ENCODE measurements at regions not wholly inside any gene's neighbourhood (a gene's known extent, or its start where the extent isn't known, plus 50 kb on each side); places are given as distances from the start of the nearest gene placed in this dataset.
A peak's percentile ranks its signal among the peaks of the same experiment; 100 is the strongest.

GRCh38 chr9:108710424-108710823, 145.4 kb downstream of the ACTL7B start:
- Histone ChIP-seq H3K27me3 (ENCODE audit: control insufficient read depth in 1 of 2, insufficient read depth in 2 of 2, low read length in 1 of 2) (no peaks in the 10 kb centered on the region), H3K36me3 (ENCODE audit: control insufficient read depth in 1 of 2, insufficient read depth in 2 of 2, low read length in 1 of 2) (no peaks in the 10 kb centered on the region), H3K4me1 (ENCODE audit: control insufficient read depth in 1 of 2, insufficient read depth in 2 of 2, low read length in 2 of 2) (peaks cover 0 to 2% of the 10 kb centered on the region in 2 donors), H3K4me3 (ENCODE audit: low read length in 2 of 2) (no peak overlapping the region), H3K27ac (ENCODE audit: low read depth in 1 of 2, low read length in 2 of 2) (no peak overlapping the region), H3K9me3 (ENCODE audit: control insufficient read depth, low read length) (no peaks in the 10 kb centered on the region)
- ATAC-seq (ENCODE audit: low FRiP score) (no peak), DNase-seq (no peak)
- intact Hi-C loops (cut with DNase I), result no loop called here
- 79 to 84% methylated on average over 3 of the region's 3 CpGs for WGBS, 2 donors

DNA sequence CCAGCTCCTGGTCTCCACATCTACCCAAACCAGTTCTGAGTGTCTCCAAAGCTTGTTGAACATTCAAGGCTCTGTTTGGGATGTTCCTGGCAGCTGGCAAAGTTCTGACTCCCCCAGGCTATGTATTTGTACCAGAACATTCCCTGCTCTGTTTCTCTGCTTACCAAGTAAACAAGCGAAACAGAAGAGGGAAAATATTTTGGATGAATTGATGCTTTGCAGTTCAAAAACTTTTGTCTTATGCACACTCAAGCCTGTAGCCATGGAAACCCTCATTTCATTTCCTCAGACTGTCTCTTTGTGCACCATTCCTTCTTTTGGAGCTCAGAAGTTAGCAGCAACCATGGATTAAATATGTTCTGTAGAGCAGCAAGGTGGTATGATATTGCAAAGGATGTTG, 145.8 kb downstream of the ACTL7B start:
- Histone ChIP-seq H3K4me1 (ENCODE audit: control insufficient read depth in 1 of 2, insufficient read depth in 2 of 2, low read length in 2 of 2) (peaks cover 0 to 2% of the 10 kb centered on the region in 2 donors), H3K9me3 (ENCODE audit: control insufficient read depth, low read length) (no peaks in the 10 kb centered on the region), H3K36me3 (ENCODE audit: control insufficient read depth in 1 of 2, insufficient read depth in 2 of 2, low read length in 1 of 2) (no peaks in the 10 kb centered on the region), H3K27me3 (ENCODE audit: control insufficient read depth in 1 of 2, insufficient read depth in 2 of 2, low read length in 1 of 2) (no peaks in the 10 kb centered on the region), H3K27ac (ENCODE audit: low read depth in 1 of 2, low read length in 2 of 2) (no peak overlapping the region), H3K4me3 (ENCODE audit: low read length in 2 of 2) (no peak overlapping the region)
- no peak for DNase-seq
- ATAC-seq (ENCODE audit: low FRiP score), result no peak
- intact Hi-C loops (cut with DNase I), result no loop called here
- 93 to 97% methylated on average over 1 of the region's 1 CpG for WGBS, 2 donors

GRCh38 chr9:108709126-108709525, 146.7 kb downstream of the ACTL7B start:
- Histone ChIP-seq H3K9me3 (ENCODE audit: control insufficient read depth, low read length) (no peaks in the 10 kb centered on the region), H3K27ac (ENCODE audit: low read depth in 1 of 2, low read length in 2 of 2) (peak overlapping the region in 1 of 2 donors; percentile 32), H3K27me3 (ENCODE audit: control insufficient read depth in 1 of 2, insufficient read depth in 2 of 2, low read length in 1 of 2) (no peaks in the 10 kb centered on the region), H3K4me1 (ENCODE audit: control insufficient read depth in 1 of 2, insufficient read depth in 2 of 2, low read length in 2 of 2) (peaks cover 0 to 2% of the 10 kb centered on the region in 2 donors), H3K36me3 (ENCODE audit: control insufficient read depth in 1 of 2, insufficient read depth in 2 of 2, low read length in 1 of 2) (no peaks in the 10 kb centered on the region), H3K4me3 (ENCODE audit: low read length in 2 of 2) (no peak overlapping the region)
- DNase-seq (no peak), ATAC-seq (ENCODE audit: low FRiP score) (no peak)
- intact Hi-C loops (cut with DNase I), result no loop called here

DNA sequence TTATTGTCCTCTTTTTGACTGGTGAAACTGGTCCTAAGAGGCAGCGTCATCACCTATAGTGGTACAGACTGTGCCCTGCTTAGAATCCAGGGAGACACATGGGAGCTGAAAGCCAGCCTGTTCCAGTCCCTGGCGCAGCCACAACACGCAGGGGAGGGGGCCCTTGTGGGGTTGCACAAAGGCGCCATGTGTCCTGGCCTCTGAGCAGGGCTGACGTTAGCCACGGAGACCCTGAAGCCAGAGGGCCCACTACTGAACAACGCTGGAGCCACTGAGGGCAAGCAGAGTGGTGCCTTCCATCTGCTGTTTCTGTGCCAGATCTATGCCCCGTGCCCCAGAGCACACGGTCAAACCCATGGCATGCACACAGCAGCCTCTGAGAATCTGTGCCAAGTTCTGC, 147.3 kb downstream of the ACTL7B start:
- Histone ChIP-seq H3K27ac (ENCODE audit: low read depth in 1 of 2, low read length in 2 of 2) (peak overlapping the region in 1 of 2 donors; percentile 72), H3K9me3 (ENCODE audit: control insufficient read depth, low read length) (no peaks in the 10 kb centered on the region), H3K27me3 (ENCODE audit: control insufficient read depth in 1 of 2, insufficient read depth in 2 of 2, low read length in 1 of 2) (no peaks in the 10 kb centered on the region), H3K4me3 (ENCODE audit: low read length in 2 of 2) (no peak overlapping the region), H3K4me1 (ENCODE audit: control insufficient read depth in 1 of 2, insufficient read depth in 2 of 2, low read length in 2 of 2) (peaks cover 0 to 2% of the 10 kb centered on the region in 2 donors), H3K36me3 (ENCODE audit: control insufficient read depth in 1 of 2, insufficient read depth in 2 of 2, low read length in 1 of 2) (no peaks in the 10 kb centered on the region)
- ATAC-seq (ENCODE audit: low FRiP score) (peak; percentile 64), DNase-seq (no peak)
- intact Hi-C loops (cut with DNase I), result no loop called here
- WGBS, 2 donors, result 13% methylated on average over 9 of the region's 9 CpGs

DNA sequence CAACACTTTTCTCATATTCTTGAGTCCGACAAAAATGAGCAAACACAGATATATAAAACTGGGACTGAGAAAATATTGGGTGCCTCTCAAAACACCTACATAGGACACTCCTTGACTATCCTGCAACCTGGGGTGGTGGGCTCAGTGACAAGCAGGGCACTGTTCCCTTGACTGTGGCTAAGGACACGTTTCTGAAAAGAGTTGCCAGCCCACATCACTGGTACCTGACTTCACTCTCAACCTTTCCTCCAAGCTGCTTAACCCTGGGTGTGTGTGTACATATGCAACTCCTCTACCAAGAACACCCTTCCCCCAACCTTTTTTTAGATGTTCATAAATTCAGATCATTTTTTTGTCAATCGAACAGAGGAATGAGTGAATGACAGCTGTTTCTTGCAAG, 148.7 kb downstream of the ACTL7B start:
- WGBS, 2 donors, result 70% methylated on average over 3 of the region's 3 CpGs
- Histone ChIP-seq H3K9me3 (ENCODE audit: control insufficient read depth, low read length) (no peaks in the 10 kb centered on the region), H3K4me1 (ENCODE audit: control insufficient read depth in 1 of 2, insufficient read depth in 2 of 2, low read length in 2 of 2) (peaks cover 0 to 2% of the 10 kb centered on the region in 2 donors), H3K4me3 (ENCODE audit: low read length in 2 of 2) (no peak overlapping the region), H3K27me3 (ENCODE audit: control insufficient read depth in 1 of 2, insufficient read depth in 2 of 2, low read length in 1 of 2) (no peaks in the 10 kb centered on the region), H3K36me3 (ENCODE audit: control insufficient read depth in 1 of 2, insufficient read depth in 2 of 2, low read length in 1 of 2) (no peaks in the 10 kb centered on the region), H3K27ac (ENCODE audit: low read depth in 1 of 2, low read length in 2 of 2) (no peak overlapping the region)
- DNase-seq, result no peak
- no peak for ATAC-seq (ENCODE audit: low FRiP score)
- intact Hi-C loops (cut with DNase I), result no loop called here

GRCh38 chr9:108704156-108704852, 151.5 kb downstream of the ACTL7B start:
- intact Hi-C loops (cut with DNase I), result no loop called here
- no peak overlapping the region for H3K27ac ChIP-seq (ENCODE audit: low read depth in 1 of 2, low read length in 2 of 2)
- H3K9me3 ChIP-seq (ENCODE audit: control insufficient read depth, low read length), result no peaks in the 10 kb centered on the region
- peaks cover 0 to 2% of the 10 kb centered on the region in 2 donors for H3K4me1 ChIP-seq (ENCODE audit: control insufficient read depth in 1 of 2, insufficient read depth in 2 of 2, low read length in 2 of 2)
- no peaks in the 10 kb centered on the region for H3K27me3 ChIP-seq (ENCODE audit: control insufficient read depth in 1 of 2, insufficient read depth in 2 of 2, low read length in 1 of 2)
- DNase-seq (no peak), ATAC-seq (ENCODE audit: low FRiP score) (no peak)
- 76 to 87% methylated on average over 4 of the region's 4 CpGs for WGBS, 2 donors
- no peaks in the 10 kb centered on the region for H3K36me3 ChIP-seq (ENCODE audit: control insufficient read depth in 1 of 2, insufficient read depth in 2 of 2, low read length in 1 of 2)
- no peak overlapping the region for H3K4me3 ChIP-seq (ENCODE audit: low read length in 2 of 2)

DNA sequence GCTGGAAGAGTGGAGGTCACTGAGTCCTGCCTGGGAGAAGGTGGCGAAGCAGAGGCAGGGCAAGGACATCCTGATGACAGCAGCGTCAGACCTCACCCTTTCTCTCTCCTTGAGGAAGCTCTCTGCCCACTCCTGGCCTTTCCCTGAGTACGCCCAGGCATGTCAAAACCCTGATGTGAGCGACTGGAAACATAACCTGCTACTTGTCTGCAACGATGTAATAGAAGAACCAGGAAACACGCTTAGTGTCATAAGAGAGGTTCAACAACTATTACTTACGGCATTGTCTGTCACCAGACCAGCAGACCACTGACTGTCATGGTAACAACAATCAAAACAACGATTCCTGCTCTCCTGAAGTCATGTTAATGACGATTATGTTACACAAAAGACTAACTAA, 152.4 kb downstream of the ACTL7B start:
- Histone ChIP-seq H3K27me3 (ENCODE audit: control insufficient read depth in 1 of 2, insufficient read depth in 2 of 2, low read length in 1 of 2) (no peaks in the 10 kb centered on the region), H3K4me3 (ENCODE audit: low read length in 2 of 2) (no peak overlapping the region), H3K36me3 (ENCODE audit: control insufficient read depth in 1 of 2, insufficient read depth in 2 of 2, low read length in 1 of 2) (no peaks in the 10 kb centered on the region), H3K9me3 (ENCODE audit: control insufficient read depth, low read length) (no peaks in the 10 kb centered on the region), H3K27ac (ENCODE audit: low read depth in 1 of 2, low read length in 2 of 2) (no peak overlapping the region), H3K4me1 (ENCODE audit: control insufficient read depth in 1 of 2, insufficient read depth in 2 of 2, low read length in 2 of 2) (peaks cover 0 to 2% of the 10 kb centered on the region in 2 donors)
- WGBS, 2 donors, result 88 to 90% methylated on average over 9 of the region's 9 CpGs
- no peak for ATAC-seq (ENCODE audit: low FRiP score)
- no peak for DNase-seq
- intact Hi-C loops (cut with DNase I), result no loop called here

GRCh38 chr9:108702681-108703080, 153.1 kb downstream of the ACTL7B start:
- intact Hi-C loops (cut with DNase I), result no loop called here
- H3K4me1 ChIP-seq (ENCODE audit: control insufficient read depth in 1 of 2, insufficient read depth in 2 of 2, low read length in 2 of 2), result peaks cover 0 to 2% of the 10 kb centered on the region in 2 donors
- 93 to 94% methylated on average over 4 of the region's 4 CpGs for WGBS, 2 donors
- H3K27me3 ChIP-seq (ENCODE audit: control insufficient read depth in 1 of 2, insufficient read depth in 2 of 2, low read length in 1 of 2), result no peaks in the 10 kb centered on the region
- H3K4me3 ChIP-seq (ENCODE audit: low read length in 2 of 2), result no peak overlapping the region
- H3K36me3 ChIP-seq (ENCODE audit: control insufficient read depth in 1 of 2, insufficient read depth in 2 of 2, low read length in 1 of 2), result no peaks in the 10 kb centered on the region
- DNase-seq (no peak), ATAC-seq (ENCODE audit: low FRiP score) (no peak)
- H3K27ac ChIP-seq (ENCODE audit: low read depth in 1 of 2, low read length in 2 of 2), result no peak overlapping the region
- H3K9me3 ChIP-seq (ENCODE audit: control insufficient read depth, low read length), result no peaks in the 10 kb centered on the region

DNA sequence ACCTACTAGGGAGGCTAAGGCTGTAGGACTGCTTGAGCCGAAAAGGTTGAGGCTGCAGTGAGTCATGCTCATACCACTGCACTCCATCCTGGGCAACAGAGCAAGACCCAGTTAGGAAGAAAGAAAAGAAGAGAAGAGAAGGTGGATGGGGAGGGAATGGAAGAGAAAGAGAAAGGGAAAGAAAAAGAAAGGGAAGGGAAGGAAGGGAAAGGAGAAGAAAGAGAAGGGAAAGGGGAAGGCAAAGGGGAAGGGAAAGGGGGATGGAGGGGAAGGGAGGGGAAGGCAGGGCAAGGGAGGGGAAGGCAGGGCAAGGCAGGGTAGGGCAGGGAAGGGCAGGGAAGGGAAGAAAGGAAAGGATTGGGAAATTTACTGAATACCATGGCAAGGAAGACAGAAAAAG, 157.0 kb downstream of the ACTL7B start:
- DNase-seq (no peak), ATAC-seq (ENCODE audit: low FRiP score) (no peak)
- 2 to 59% methylated on average over 1 of the region's 1 CpG for WGBS, 2 donors
- Histone ChIP-seq H3K9me3 (ENCODE audit: control insufficient read depth, low read length) (peaks cover 4% of the 10 kb centered on the region), H3K27ac (ENCODE audit: low read depth in 1 of 2, low read length in 2 of 2) (no peak overlapping the region), H3K4me1 (ENCODE audit: control insufficient read depth in 1 of 2, insufficient read depth in 2 of 2, low read length in 2 of 2) (peaks cover 0 to 2% of the 10 kb centered on the region in 2 donors), H3K36me3 (ENCODE audit: control insufficient read depth in 1 of 2, insufficient read depth in 2 of 2, low read length in 1 of 2) (no peaks in the 10 kb centered on the region), H3K4me3 (ENCODE audit: low read length in 2 of 2) (no peak overlapping the region), H3K27me3 (ENCODE audit: control insufficient read depth in 1 of 2, insufficient read depth in 2 of 2, low read length in 1 of 2) (no peaks in the 10 kb centered on the region)
- intact Hi-C loops (cut with DNase I), result no loop called here
